Fibroblast of mammary gland (primary cell): ENCODE measurements at regions not wholly inside any gene's neighbourhood (a gene's known extent, or its start where the extent isn't known, plus 50 kb on each side); places are given as distances from the start of the nearest gene placed in this dataset.

Experiments
- DNase-seq: peaks from one replicate; pipeline ENCODE4 v3.0.0-alpha.2; 2010; ENCODE audit warnings: low read depth
- H3K4me3 ChIP-seq: 2 replicates; pipeline ENCODE4 v1.5.1; 2011; ENCODE audit warnings: low read depth, mild to moderate bottlenecking, low read length, moderate library complexity; ENCODE audit not compliant: control insufficient read depth
- CTCF ChIP-seq: conservative IDR thresholded peaks from 2 replicates; pipeline ENCODE4 v1.5.1; 2011; ENCODE audit warnings: low read depth, low read length, inconsistent platforms; ENCODE audit not compliant: control insufficient read depth, insufficient read depth

GRCh38 chr16:52816993-52817392, 235.7 kb downstream of the CHD9NB start:
- TF ChIP-seq CTCF, result no peak
- no peak for DNase-seq
- no peak overlapping the region for H3K4me3 ChIP-seq

- no peak for TF ChIP-seq CTCF
- DNase-seq, result peak; percentile 81
- H3K4me3 ChIP-seq, result no peak overlapping the region
Measured at GRCh38 chr16:52812678-52813556, 239.8 kb downstream of the CHD9NB start.

GRCh38 chr16:52805559-52806168, 247.0 kb downstream of the CHD9NB start:
- TF ChIP-seq CTCF, result no peak
- no peak overlapping the region for H3K4me3 ChIP-seq
- DNase-seq, result no peak

- no peak overlapping the region for H3K4me3 ChIP-seq
- no peak for TF ChIP-seq CTCF
- no peak for DNase-seq
Measured at GRCh38 chr16:52800432-52800831, 252.3 kb downstream of the CHD9NB start.

GRCh38 chr16:52799149-52799548, 252.2 kb upstream of the TOX3 start:
- H3K4me3 ChIP-seq, result no peak overlapping the region
- DNase-seq, result no peak
- no peak for TF ChIP-seq CTCF

- TF ChIP-seq CTCF, result no peak
- H3K4me3 ChIP-seq, result no peak overlapping the region
- no peak for DNase-seq
Measured at GRCh38 chr16:52787709-52788108, 240.8 kb upstream of the TOX3 start.

- no peak overlapping the region for H3K4me3 ChIP-seq
- TF ChIP-seq CTCF, result no peak
- no peak for DNase-seq
Measured at GRCh38 chr16:52786091-52786490, 239.1 kb upstream of the TOX3 start.
